Thyroid gland (tissue), 4 donors: ENCODE measurements at regions not wholly inside any gene's neighbourhood (a gene's known extent, or its start where the extent isn't known, plus 50 kb on each side); places are given as distances from the start of the nearest gene placed in this dataset.

ENCODE experiments used
- POLR2A ChIP-seq, 2 donors: fragments of 450-650 bp; IDR thresholded peaks; one replicate each; pipeline ENCODE4 v1.6.1; 2017; ENCODE audit warnings: antibody characterized with exemption in 2 of 2, mild to moderate bottlenecking in 2 of 2, moderate library complexity in 1 of 2
- TF ChIP-seq, protein P1 (sequence below), 6 experiments: fragments of 200-600 bp in 3 of 6; fragments of 450-650 bp in 3 of 6; sonication (generic) in 3 of 6; IDR thresholded peaks; one replicate each; pipeline ENCODE4 v1.5.1; 2016 to 2019; ENCODE audit warnings: antibody characterized with exemption in 6 of 6, mild to moderate bottlenecking in 2 of 6, inconsistent platforms in 1 of 6, moderate library complexity in 1 of 6

GRCh38 chr4:126897038-126897437 lies 735.7 kb upstream of the INTU start:
- TF ChIP-seq, protein P1, sequence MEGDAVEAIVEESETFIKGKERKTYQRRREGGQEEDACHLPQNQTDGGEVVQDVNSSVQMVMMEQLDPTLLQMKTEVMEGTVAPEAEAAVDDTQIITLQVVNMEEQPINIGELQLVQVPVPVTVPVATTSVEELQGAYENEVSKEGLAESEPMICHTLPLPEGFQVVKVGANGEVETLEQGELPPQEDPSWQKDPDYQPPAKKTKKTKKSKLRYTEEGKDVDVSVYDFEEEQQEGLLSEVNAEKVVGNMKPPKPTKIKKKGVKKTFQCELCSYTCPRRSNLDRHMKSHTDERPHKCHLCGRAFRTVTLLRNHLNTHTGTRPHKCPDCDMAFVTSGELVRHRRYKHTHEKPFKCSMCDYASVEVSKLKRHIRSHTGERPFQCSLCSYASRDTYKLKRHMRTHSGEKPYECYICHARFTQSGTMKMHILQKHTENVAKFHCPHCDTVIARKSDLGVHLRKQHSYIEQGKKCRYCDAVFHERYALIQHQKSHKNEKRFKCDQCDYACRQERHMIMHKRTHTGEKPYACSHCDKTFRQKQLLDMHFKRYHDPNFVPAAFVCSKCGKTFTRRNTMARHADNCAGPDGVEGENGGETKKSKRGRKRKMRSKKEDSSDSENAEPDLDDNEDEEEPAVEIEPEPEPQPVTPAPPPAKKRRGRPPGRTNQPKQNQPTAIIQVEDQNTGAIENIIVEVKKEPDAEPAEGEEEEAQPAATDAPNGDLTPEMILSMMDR (IDR thresholded peaks at IDR 0.05), result no peak
- TF ChIP-seq POLR2A (IDR thresholded peaks at IDR 0.05), result no peak
